Naive B cell (primary cell): ENCODE measurements at regions not wholly inside any gene's neighbourhood (a gene's known extent, or its start where the extent isn't known, plus 50 kb on each side); places are given as distances from the start of the nearest gene placed in this dataset.

Source experiments
- ATAC-seq, 2 donors: fragments of 150-1000 bp; cut with Tn5 transposase; 2 replicates each; pipeline ENCODE4 v1.10.0; 2021; ENCODE audit warnings: low read depth in 2 of 2, mild to moderate bottlenecking in 2 of 2, moderate library complexity in 2 of 2
- DNase-seq: peaks from one replicate; pipeline ENCODE4 v3.0.0; 2022
- H3K27ac Mint-ChIP-seq, 6 donors: one replicate each; pipeline ENCODE4 v1.8.0; 2020 to 2022; ENCODE audit warnings: mild to moderate bottlenecking in 6 of 6, mixed read lengths in 6 of 6, moderate library complexity in 5 of 6, inconsistent platforms in 2 of 6
- H3K27me3 Mint-ChIP-seq, 3 donors: one replicate each; pipeline ENCODE4 v1.8.0; 2021 to 2022; ENCODE audit warnings: mixed read lengths in 3 of 3, mild to moderate bottlenecking in 1 of 3
- H3K36me3 Mint-ChIP-seq, 2 donors: one replicate each; pipeline ENCODE4 v1.8.0; 2020 to 2022; ENCODE audit warnings: mixed read lengths in 2 of 2, inconsistent platforms in 1 of 2, mild to moderate bottlenecking in 1 of 2
- H3K4me1 Mint-ChIP-seq, 3 donors: one replicate each; pipeline ENCODE4 v1.8.0; 2020 to 2022; ENCODE audit warnings: mixed read lengths in 3 of 3, inconsistent platforms in 1 of 3, mild to moderate bottlenecking in 1 of 3, moderate library complexity in 1 of 3
- H3K4me3 Mint-ChIP-seq, 8 donors: one replicate each; pipeline ENCODE4 v1.8.0; 2020 to 2022; ENCODE audit warnings: mild to moderate bottlenecking in 8 of 8, mixed read lengths in 8 of 8, moderate library complexity in 8 of 8, inconsistent platforms in 2 of 8
- H3K9me3 Mint-ChIP-seq, 7 donors: one replicate each; pipeline ENCODE4 v1.8.0; 2020 to 2022; ENCODE audit warnings: mixed read lengths in 7 of 7, mild to moderate bottlenecking in 5 of 7, inconsistent platforms in 2 of 7, moderate library complexity in 1 of 7

DNA sequence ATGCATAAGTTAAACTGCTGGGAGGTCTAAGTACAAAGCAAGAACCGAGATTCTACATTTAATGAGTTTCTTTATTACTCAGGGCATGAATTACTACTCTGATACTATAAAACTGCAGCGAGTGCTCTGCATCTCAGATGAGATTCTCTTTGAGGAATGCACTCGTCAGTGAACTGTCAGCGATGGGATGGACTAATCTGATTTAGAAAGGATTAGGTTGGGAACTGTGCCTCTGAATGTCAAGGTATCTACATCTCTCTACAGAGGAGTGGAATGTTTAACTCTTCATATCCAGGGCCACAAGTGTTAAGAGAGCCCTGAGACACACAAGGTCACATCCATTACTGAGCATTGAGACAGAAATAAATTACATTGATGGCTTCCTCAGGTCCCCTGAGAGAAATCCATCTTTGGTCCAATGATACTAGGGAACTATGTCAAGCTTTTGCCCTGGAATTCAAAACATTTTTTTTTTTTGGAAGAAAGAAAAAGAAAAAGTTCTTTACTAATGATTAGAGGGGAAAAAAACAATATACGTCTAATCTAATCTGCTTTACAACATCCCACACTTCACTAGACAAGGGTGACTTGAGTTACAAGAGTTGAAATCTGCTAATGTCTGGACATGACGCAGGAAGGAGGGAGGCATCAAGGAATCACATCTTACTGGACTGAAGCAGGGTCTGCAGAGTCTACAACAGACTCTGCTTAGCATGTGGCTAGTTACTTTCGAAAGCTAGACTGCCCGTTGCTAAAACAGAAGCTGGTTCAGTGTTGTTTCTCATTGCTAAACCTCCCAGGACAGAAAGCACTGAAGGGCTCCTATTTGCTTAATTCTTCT is 270.0 kb upstream of the TLE4 start:
- H3K27me3 Mint-ChIP-seq: peaks cover 0 to under 1% (median 0%) of the 10 kb centered on the region in 3 donors
- H3K9me3 Mint-ChIP-seq: no peaks in the 10 kb centered on the region
- no peak overlapping the region for H3K4me3 Mint-ChIP-seq
- no peak for ATAC-seq
- no peaks in the 10 kb centered on the region for H3K36me3 Mint-ChIP-seq
- H3K27ac Mint-ChIP-seq: no peak overlapping the region
- H3K4me1 Mint-ChIP-seq: no peaks in the 10 kb centered on the region
- DNase-seq: no peak

DNA sequence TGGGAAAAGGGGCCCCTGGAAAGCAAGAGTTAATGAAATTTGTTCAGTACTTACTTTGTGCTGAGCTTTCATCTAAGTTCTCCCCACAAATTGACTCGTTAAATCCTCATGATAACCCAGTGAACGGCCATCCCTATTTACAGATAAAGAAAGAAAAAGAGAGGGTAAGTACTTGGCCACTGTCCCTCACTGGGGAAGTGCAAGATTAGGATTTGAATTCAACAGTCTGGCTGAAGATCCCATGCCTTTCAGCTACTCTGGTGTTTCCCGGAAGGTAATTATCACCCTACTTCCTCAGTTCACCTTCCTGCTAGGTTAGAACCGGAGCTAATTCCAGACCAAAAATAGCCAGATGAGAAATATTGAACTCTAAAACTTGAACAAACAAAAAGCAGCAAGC is 269.2 kb upstream of the TLE4 start:
- Mint-ChIP-seq H3K4me3 (no peak overlapping the region), H3K4me1 (no peaks in the 10 kb centered on the region), H3K27ac (no peak overlapping the region), H3K36me3 (no peaks in the 10 kb centered on the region), H3K27me3 (peaks cover 0 to 6% (median 0%) of the 10 kb centered on the region in 3 donors), H3K9me3 (no peaks in the 10 kb centered on the region)
- DNase-seq (no peak), ATAC-seq (no peak)

DNA sequence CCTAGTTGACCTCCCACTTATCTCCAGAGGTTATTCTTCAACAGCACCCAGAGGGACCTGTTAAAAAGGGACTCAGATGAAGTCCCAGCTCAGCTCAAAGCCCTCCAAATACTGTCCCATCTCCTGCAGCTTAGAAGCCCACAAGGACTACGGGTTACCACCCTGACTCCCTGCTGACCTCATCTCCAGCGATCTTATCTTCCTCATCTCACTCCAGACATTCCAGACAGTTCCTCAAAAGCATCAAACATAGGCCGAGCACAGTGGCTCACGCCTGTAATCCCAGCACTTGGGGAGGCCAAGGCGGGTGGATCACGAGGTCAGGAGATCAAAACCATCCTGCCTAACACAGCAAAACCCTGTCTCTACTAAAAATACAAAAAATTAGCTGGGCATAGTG is 263.8 kb upstream of the TLE4 start:
- Mint-ChIP-seq H3K4me3 (no peak overlapping the region), H3K4me1 (no peaks in the 10 kb centered on the region), H3K27me3 (peaks cover 0 to 8% (median 3%) of the 10 kb centered on the region in 3 donors), H3K27ac (no peak overlapping the region), H3K36me3 (no peaks in the 10 kb centered on the region), H3K9me3 (no peaks in the 10 kb centered on the region)
- no peak for DNase-seq
- ATAC-seq: no peak

DNA sequence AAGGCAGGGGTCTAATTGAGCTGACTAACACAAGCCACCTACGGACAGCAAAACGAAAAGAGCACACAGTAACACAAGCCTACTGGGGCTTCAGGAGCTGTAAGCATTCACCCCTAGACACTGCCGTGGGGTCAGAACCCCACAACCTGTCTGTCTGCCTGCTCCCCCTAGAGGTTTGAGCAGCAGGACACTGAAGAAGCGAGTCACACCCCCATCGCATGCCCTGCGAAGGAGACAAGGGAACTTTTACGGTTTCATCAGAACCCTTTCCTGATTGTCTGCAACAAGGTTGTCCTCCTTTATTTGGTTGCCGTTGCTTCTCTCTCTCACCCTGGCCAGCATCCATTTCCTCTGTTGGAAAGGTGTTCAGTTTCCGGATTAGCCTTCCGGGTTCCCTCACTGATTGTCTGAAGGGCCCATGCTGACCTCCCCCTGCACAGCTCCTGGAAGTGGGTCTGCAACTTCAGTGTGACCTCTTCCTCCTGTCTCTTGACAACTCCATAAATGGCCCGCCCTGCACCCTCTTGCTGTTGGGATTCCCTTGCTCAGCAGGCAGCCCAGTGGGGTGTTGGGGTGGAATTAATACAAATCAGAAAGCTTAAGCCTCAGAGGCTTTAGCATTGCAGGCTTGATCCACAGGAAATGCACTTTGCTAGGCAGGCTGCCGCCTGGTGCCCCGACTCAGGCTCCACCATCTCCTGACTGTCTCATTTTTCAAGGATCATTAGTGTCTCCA is 258.9 kb upstream of the TLE4 start:
- no peaks in the 10 kb centered on the region for H3K36me3 Mint-ChIP-seq
- no peak for ATAC-seq
- DNase-seq: no peak
- peak overlapping the region in 1 of 6 donors; percentile 60 for H3K27ac Mint-ChIP-seq
- H3K27me3 Mint-ChIP-seq: peaks cover 7 to 16% (median 13%) of the 10 kb centered on the region in 3 donors
- no peaks in the 10 kb centered on the region for H3K4me1 Mint-ChIP-seq
- peaks cover 0 to 4% (median 0%) of the 10 kb centered on the region in 7 donors for H3K9me3 Mint-ChIP-seq
- no peak overlapping the region for H3K4me3 Mint-ChIP-seq

DNA sequence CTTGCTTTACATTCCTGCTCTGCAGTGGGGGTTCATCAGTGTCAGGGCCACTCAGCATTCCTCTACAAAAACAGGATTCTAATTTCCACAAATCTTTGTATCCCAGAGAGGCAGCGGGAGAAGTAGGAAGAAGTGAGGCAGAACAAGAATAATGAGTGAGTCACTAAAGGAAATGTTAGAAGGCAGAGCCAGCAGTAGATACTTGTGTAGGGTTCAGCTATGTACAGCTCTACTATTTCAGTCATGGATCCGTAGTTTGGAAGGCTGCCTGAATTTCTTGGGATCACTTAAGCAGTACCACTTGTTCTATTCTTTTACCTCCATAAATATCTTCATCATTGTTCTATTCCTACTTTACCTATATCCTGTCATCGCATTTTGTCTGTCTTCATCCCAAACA is 246.3 kb upstream of the TLE4 start:
- no peak for DNase-seq
- Mint-ChIP-seq H3K36me3 (no peaks in the 10 kb centered on the region), H3K4me1 (no peaks in the 10 kb centered on the region), H3K27ac (no peak overlapping the region), H3K4me3 (no peak overlapping the region), H3K9me3 (peaks cover 0 to 8% (median 4%) of the 10 kb centered on the region in 7 donors), H3K27me3 (peaks cover 0 to 8% (median 4%) of the 10 kb centered on the region in 3 donors)
- ATAC-seq: no peak

DNA sequence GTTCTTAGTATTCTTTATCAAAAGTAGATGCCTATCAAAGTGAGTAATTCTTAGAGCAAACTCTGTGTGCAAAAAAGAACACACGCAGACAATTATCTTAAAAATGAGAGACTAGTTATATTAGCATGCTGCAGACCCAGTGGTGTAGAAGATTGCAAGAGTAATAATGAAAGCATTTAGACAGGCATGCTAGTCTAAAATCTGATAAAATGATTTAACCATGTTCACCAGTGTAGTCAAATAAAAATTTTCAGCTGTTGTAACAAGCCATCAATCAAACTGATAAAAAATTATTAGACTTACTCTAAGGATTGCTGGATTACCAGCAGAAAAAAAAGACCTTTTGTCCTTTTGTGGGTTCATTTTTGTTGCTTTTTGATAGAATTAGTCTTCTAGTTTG is 241.9 kb upstream of the TLE4 start:
- DNase-seq (no peak), ATAC-seq (no peak)
- H3K4me1 Mint-ChIP-seq: no peaks in the 10 kb centered on the region
- no peak overlapping the region for H3K4me3 Mint-ChIP-seq
- no peaks in the 10 kb centered on the region for H3K36me3 Mint-ChIP-seq
- H3K9me3 Mint-ChIP-seq: peaks cover 0 to 4% (median 0%) of the 10 kb centered on the region in 7 donors
- peaks cover 0 to 6% (median 2%) of the 10 kb centered on the region in 3 donors for H3K27me3 Mint-ChIP-seq
- no peak overlapping the region for H3K27ac Mint-ChIP-seq

DNA sequence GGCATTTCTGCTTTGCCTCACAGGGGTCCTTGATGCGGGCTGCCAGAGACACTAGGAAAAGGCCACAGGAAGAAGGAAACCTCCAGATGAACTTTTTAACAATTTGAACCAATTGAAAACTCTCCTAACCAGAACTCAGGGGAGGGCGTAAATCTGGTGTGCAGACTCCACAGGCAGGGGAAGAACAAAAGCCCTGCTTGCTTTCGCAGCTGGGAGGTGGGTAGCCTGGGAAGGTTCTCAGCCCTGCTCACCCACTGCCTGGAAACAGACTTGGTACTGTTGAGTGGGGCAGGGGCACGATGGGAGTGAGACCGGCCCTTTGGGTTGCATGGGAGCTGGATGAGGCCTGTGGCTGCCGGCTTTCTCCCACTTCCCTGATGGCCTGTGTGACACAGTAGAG is 237.8 kb upstream of the TLE4 start:
- peaks cover 0 to 4% of the 10 kb centered on the region in 2 donors for H3K36me3 Mint-ChIP-seq
- no peaks in the 10 kb centered on the region for H3K4me1 Mint-ChIP-seq
- no peak for DNase-seq
- peaks cover 3 to 29% (median 14%) of the 10 kb centered on the region in 7 donors for H3K9me3 Mint-ChIP-seq
- H3K27ac Mint-ChIP-seq: no peak overlapping the region
- no peak overlapping the region for H3K4me3 Mint-ChIP-seq
- H3K27me3 Mint-ChIP-seq: peaks cover 0 to 2% (median 0%) of the 10 kb centered on the region in 3 donors
- no peak for ATAC-seq

DNA sequence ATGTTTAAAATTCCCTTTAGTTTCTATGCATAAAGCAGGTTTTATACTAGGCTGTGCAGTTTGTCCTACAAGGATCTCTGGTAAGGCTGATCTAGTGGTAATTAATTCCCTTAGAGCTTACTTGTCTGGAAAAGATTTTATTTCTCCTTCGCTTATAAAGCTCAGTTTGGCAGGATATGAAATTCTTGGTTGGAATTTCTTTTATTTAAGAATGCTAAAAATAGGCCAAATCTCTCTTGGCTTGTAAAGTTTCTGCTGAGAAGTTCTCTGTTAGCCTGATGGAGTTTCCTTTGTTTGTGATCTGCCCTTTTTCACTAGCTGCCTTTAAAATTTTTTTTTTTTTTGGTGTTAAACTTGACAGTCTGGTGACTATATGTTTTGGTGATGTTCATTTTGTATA is 237.1 kb upstream of the TLE4 start:
- H3K36me3 Mint-ChIP-seq: peaks cover 0 to 4% of the 10 kb centered on the region in 2 donors
- DNase-seq (no peak), ATAC-seq (no peak)
- H3K4me1 Mint-ChIP-seq: no peaks in the 10 kb centered on the region
- H3K4me3 Mint-ChIP-seq: no peak overlapping the region
- no peak overlapping the region for H3K27ac Mint-ChIP-seq
- peaks cover 3 to 29% (median 14%) of the 10 kb centered on the region in 7 donors for H3K9me3 Mint-ChIP-seq
- peaks cover 0 to 8% (median 0%) of the 10 kb centered on the region in 3 donors for H3K27me3 Mint-ChIP-seq

DNA sequence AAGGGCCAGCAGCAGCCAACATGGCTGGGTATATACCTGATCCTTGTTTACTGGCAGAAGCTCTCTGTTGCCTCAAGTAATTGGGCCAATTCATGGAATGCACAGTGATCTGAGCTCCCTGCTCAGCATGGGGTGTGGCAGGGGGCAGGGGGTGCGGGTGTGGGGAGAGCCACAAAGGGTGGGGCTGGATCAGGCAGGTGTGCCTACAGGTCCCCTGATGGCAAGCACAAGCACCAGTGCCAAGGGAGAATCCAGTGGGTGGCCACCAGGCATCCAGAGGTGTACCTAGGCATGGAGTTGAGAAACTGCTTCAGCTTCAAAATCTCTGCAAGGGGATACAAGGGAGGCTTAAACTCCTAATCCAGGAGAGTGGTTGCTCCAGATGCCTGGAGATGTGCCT is 235.8 kb upstream of the TLE4 start:
- H3K27ac Mint-ChIP-seq: no peak overlapping the region
- H3K9me3 Mint-ChIP-seq: peaks cover 3 to 29% (median 14%) of the 10 kb centered on the region in 7 donors
- DNase-seq (no peak), ATAC-seq (no peak)
- H3K4me1 Mint-ChIP-seq: no peaks in the 10 kb centered on the region
- no peak overlapping the region for H3K4me3 Mint-ChIP-seq
- H3K27me3 Mint-ChIP-seq: peaks cover 0 to 8% (median 0%) of the 10 kb centered on the region in 3 donors
- H3K36me3 Mint-ChIP-seq: peaks cover 0 to 4% of the 10 kb centered on the region in 2 donors

DNA sequence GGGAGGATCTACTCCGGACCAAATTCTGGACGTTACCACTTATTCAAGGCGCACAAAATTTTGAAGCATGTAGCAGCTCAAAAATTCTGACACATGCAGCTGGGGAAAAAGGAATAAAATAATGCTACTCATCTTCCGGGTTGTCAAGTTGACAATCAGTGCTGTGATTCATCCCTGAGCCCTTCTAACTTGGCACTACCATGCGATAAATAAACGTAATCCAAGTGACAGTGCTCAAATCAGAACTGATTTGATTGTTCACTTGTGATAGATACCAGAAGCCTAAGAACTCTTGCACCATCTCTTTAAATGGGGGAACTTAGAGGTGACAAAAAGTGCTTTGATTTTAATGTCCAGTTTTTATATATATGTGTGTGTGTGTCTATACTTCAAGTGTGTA is 230.2 kb upstream of the TLE4 start:
- no peaks in the 10 kb centered on the region for H3K36me3 Mint-ChIP-seq
- peaks cover 2 to 15% (median 4%) of the 10 kb centered on the region in 7 donors for H3K9me3 Mint-ChIP-seq
- ATAC-seq (no peak), DNase-seq (no peak)
- no peak overlapping the region for H3K27ac Mint-ChIP-seq
- peaks cover 0 to 8% (median 0%) of the 10 kb centered on the region in 3 donors for H3K27me3 Mint-ChIP-seq
- H3K4me1 Mint-ChIP-seq: no peaks in the 10 kb centered on the region
- no peak overlapping the region for H3K4me3 Mint-ChIP-seq

DNA sequence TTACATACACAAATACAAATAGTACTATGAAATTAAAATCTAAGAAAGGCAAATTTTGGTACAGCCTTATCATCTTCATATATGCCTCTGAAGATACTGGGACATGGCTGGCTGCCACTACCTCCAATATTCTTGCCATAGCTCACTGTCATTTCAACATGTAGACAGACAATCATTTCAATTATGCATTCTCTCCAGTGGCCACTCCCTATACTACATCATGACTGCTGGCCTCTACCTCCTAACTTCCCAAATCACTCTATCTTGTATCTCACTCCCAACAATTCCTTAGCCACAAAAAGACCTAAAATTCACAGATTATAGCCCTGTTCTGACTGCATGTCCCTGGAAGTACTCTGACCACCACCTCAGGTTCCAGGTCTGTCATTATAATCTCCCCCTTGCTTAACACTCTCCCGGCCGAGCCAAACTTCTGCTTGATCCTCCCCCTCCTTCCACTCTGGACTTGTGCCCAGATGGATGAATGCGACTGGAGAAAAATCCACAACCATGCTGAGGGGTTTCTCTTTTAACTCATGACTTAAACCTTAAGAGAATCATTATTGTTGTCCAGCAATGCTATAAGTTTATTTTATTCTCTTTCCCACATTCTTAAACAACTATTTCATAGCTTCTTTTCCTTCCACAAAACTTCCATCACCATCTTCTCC is 225.3 kb upstream of the TLE4 start:
- ATAC-seq: no peak
- no peaks in the 10 kb centered on the region for H3K4me1 Mint-ChIP-seq
- no peak for DNase-seq
- H3K4me3 Mint-ChIP-seq: no peak overlapping the region
- H3K36me3 Mint-ChIP-seq: no peaks in the 10 kb centered on the region
- H3K27me3 Mint-ChIP-seq: no peaks in the 10 kb centered on the region
- H3K9me3 Mint-ChIP-seq: peaks cover 0 to 3% (median 0%) of the 10 kb centered on the region in 7 donors
- no peak overlapping the region for H3K27ac Mint-ChIP-seq

DNA sequence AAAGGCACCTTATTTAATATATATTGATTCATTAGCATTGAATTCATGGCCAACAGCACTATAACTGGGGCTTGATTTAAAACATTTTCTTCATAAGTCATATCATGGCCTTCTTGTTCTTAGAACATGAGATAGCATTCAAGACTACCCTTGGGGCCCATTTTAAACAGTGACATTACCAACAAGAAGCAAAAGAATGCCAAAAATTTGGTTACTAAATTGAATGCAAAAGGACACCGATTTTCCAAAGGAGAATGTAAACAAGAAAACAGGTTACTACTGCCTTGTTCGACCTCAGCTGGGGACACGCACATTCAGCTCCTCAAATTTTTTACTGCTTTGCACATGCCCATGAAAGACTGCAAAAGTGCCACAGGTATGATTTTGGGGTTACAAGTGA is 219.4 kb upstream of the TLE4 start:
- ATAC-seq (no peak), DNase-seq (no peak)
- Mint-ChIP-seq H3K27ac (no peak overlapping the region), H3K36me3 (no peaks in the 10 kb centered on the region), H3K4me1 (peaks cover 6 to 11% (median 10%) of the 10 kb centered on the region in 3 donors), H3K9me3 (peaks cover 0 to 5% (median 0%) of the 10 kb centered on the region in 7 donors), H3K4me3 (no peak overlapping the region), H3K27me3 (no peaks in the 10 kb centered on the region)

DNA sequence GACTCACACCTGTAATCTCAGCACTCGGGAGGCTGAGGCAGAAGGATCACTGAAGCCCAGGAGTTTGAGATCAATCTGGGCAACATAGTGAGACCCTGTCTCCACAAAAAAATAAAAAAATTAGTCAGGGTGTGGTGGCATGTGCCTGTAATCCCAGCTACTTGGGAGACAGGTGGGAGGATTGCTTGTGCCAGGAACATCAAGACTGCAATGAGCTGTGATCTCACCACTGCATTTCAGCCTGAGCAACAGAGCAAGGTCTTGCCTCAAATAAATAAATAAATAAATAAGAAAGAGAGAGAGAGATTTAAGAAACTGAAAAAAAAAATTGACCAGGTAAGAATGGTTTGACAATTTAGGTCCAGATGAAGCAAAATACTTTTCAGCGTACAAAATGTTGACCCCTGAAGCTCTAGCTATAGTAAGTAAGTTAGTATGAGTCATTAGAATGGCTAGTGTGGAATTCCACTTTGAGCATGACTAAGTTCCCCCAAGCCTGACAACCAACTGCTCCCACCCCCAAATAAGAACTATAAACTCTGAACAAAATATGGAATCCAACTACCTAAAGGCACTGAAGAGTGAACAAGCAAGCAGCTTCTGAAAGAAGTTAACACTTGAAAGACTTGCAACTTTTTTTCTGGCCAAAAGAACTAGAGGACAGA is 217.8 kb upstream of the TLE4 start:
- Mint-ChIP-seq H3K27me3 (no peaks in the 10 kb centered on the region), H3K4me3 (no peak overlapping the region), H3K4me1 (peaks cover 10 to 17% (median 16%) of the 10 kb centered on the region in 3 donors), H3K36me3 (no peaks in the 10 kb centered on the region), H3K27ac (no peak overlapping the region), H3K9me3 (peaks cover 0 to 5% (median 0%) of the 10 kb centered on the region in 7 donors)
- no peak for DNase-seq
- no peak for ATAC-seq
